ENCODE measurements at regions not wholly inside any gene's neighbourhood (a gene's known extent, or its start where the extent isn't known, plus 50 kb on each side); places are given as distances from the start of the nearest gene placed in this dataset.
"Not testable (repeated sequence)": the region's sequence is repeated elsewhere in the genome, so short reads cannot be mapped to it uniquely, and the experiment has no call there.

- in situ Hi-C loops (cut with HindIII; ENCODE audit: low pct_unique_long_range_greater_than_20kb, low sequenced_read_pairs), result no loop called here
- DNase-seq (ENCODE audit: low read depth in 1 of 2, low spot score in 1 of 2), result no peak
- no peak for TF ChIP-seq JUND (IDR thresholded peaks at IDR 0.05; ENCODE audit: low read depth)
Measured at GRCh38 chr7:68767462-68767861, 830.8 kb upstream of the AUTS2 start.

- in situ Hi-C loops (cut with HindIII; ENCODE audit: low pct_unique_long_range_greater_than_20kb, low sequenced_read_pairs), result no loop called here
- no peak for TF ChIP-seq JUND (IDR thresholded peaks at IDR 0.05; ENCODE audit: low read depth)
- DNase-seq (ENCODE audit: low read depth in 1 of 2, low spot score in 1 of 2), result peak in 1 of 2 experiments; percentile 36
Measured at GRCh38 chr7:68770649-68771048, 827.6 kb upstream of the AUTS2 start.

- in situ Hi-C loops (cut with HindIII; ENCODE audit: low pct_unique_long_range_greater_than_20kb, low sequenced_read_pairs), result no loop called here
- TF ChIP-seq JUND (IDR thresholded peaks at IDR 0.05; ENCODE audit: low read depth), result no peak
- DNase-seq (ENCODE audit: low read depth in 1 of 2, low spot score in 1 of 2), result peak; percentile 15 to 28
Measured at GRCh38 chr7:68776326-68776725, 821.9 kb upstream of the AUTS2 start.

- in situ Hi-C loops (cut with HindIII; ENCODE audit: low pct_unique_long_range_greater_than_20kb, low sequenced_read_pairs), result no loop called here
- DNase-seq (ENCODE audit: low read depth in 1 of 2, low spot score in 1 of 2), result no peak
- no peak for TF ChIP-seq JUND (IDR thresholded peaks at IDR 0.05; ENCODE audit: low read depth)
Measured at GRCh38 chr7:68783684-68784083, 814.6 kb upstream of the AUTS2 start.

GRCh38 chr7:68785036-68785435, 813.2 kb upstream of the AUTS2 start:
- no peak for TF ChIP-seq JUND (IDR thresholded peaks at IDR 0.05; ENCODE audit: low read depth)
- no peak for DNase-seq (ENCODE audit: low read depth in 1 of 2, low spot score in 1 of 2)
- in situ Hi-C loops (cut with HindIII; ENCODE audit: low pct_unique_long_range_greater_than_20kb, low sequenced_read_pairs), result no loop called here

- in situ Hi-C loops (cut with HindIII; ENCODE audit: low pct_unique_long_range_greater_than_20kb, low sequenced_read_pairs), result no loop called here
- DNase-seq (ENCODE audit: low read depth in 1 of 2, low spot score in 1 of 2), result no peak
- TF ChIP-seq JUND (IDR thresholded peaks at IDR 0.05; ENCODE audit: low read depth), result no peak
Measured at GRCh38 chr7:68787566-68787965, 810.7 kb upstream of the AUTS2 start.

- DNase-seq (ENCODE audit: low read depth in 1 of 2, low spot score in 1 of 2); in situ Hi-C loops (cut with HindIII; ENCODE audit: low pct_unique_long_range_greater_than_20kb, low sequenced_read_pairs): not testable (repeated sequence)
Measured at GRCh38 chr7:68788529-68788928, 809.7 kb upstream of the AUTS2 start.

- TF ChIP-seq JUND (IDR thresholded peaks at IDR 0.05; ENCODE audit: low read depth), result no peak
- no peak for DNase-seq (ENCODE audit: low read depth in 1 of 2, low spot score in 1 of 2)
- in situ Hi-C loops (cut with HindIII; ENCODE audit: low pct_unique_long_range_greater_than_20kb, low sequenced_read_pairs), result no loop called here
Measured at GRCh38 chr7:68789597-68789996, 808.7 kb upstream of the AUTS2 start.

GRCh38 chr7:68792351-68792750, 805.9 kb upstream of the AUTS2 start:
- no peak for DNase-seq (ENCODE audit: low read depth in 1 of 2, low spot score in 1 of 2)
- in situ Hi-C loops (cut with HindIII; ENCODE audit: low pct_unique_long_range_greater_than_20kb, low sequenced_read_pairs), result no loop called here
- no peak for TF ChIP-seq JUND (IDR thresholded peaks at IDR 0.05; ENCODE audit: low read depth)

GRCh38 chr7:68793513-68793912, 804.8 kb upstream of the AUTS2 start:
- no peak for TF ChIP-seq JUND (IDR thresholded peaks at IDR 0.05; ENCODE audit: low read depth)
- no peak for DNase-seq (ENCODE audit: low read depth in 1 of 2, low spot score in 1 of 2)
- in situ Hi-C loops (cut with HindIII; ENCODE audit: low pct_unique_long_range_greater_than_20kb, low sequenced_read_pairs), result no loop called here

GRCh38 chr7:68800316-68800715, 798.0 kb upstream of the AUTS2 start:
- in situ Hi-C loops (cut with HindIII; ENCODE audit: low pct_unique_long_range_greater_than_20kb, low sequenced_read_pairs), result no loop called here
- TF ChIP-seq JUND (IDR thresholded peaks at IDR 0.05; ENCODE audit: low read depth), result no peak
- DNase-seq (ENCODE audit: low read depth in 1 of 2, low spot score in 1 of 2), result no peak

GRCh38 chr7:68805159-68805558, 793.1 kb upstream of the AUTS2 start:
- in situ Hi-C loops (cut with HindIII; ENCODE audit: low pct_unique_long_range_greater_than_20kb, low sequenced_read_pairs), result no loop called here
- DNase-seq (ENCODE audit: low read depth in 1 of 2, low spot score in 1 of 2), result no peak
- TF ChIP-seq JUND (IDR thresholded peaks at IDR 0.05; ENCODE audit: low read depth), result no peak

- in situ Hi-C loops (cut with HindIII; ENCODE audit: low pct_unique_long_range_greater_than_20kb, low sequenced_read_pairs), result no loop called here
- TF ChIP-seq JUND (IDR thresholded peaks at IDR 0.05; ENCODE audit: low read depth), result no peak
- DNase-seq (ENCODE audit: low read depth in 1 of 2, low spot score in 1 of 2), result no peak
Measured at GRCh38 chr7:68807666-68808065, 790.6 kb upstream of the AUTS2 start.

GRCh38 chr7:68813551-68814080, 784.7 kb upstream of the AUTS2 start:
- in situ Hi-C loops (cut with HindIII; ENCODE audit: low pct_unique_long_range_greater_than_20kb, low sequenced_read_pairs), result no loop called here
- DNase-seq (ENCODE audit: low read depth in 1 of 2, low spot score in 1 of 2), result peak in 1 of 2 experiments; percentile 59
- TF ChIP-seq JUND (IDR thresholded peaks at IDR 0.05; ENCODE audit: low read depth), result no peak
